Duodenal mucosa (tissue), 2 donors: ENCODE measurements at regions not wholly inside any gene's neighbourhood (a gene's known extent, or its start where the extent isn't known, plus 50 kb on each side); places are given as distances from the start of the nearest gene placed in this dataset.

Experiments
- H3K27ac ChIP-seq: one replicate; pipeline ENCODE4 v1.7.0; 2013; ENCODE audit warnings: low read depth, low read length
- H3K27me3 ChIP-seq, 2 donors: one replicate each; pipeline ENCODE4 v1.7.0; 2013; ENCODE audit warnings: low read length in 2 of 2, control low read depth in 1 of 2; ENCODE audit not compliant: insufficient read depth in 2 of 2, control insufficient read depth in 1 of 2
- H3K36me3 ChIP-seq, 2 donors: one replicate each; pipeline ENCODE4 v1.7.0; 2013; ENCODE audit warnings: low read length in 2 of 2, control low read depth in 1 of 2; ENCODE audit not compliant: insufficient read depth in 2 of 2, control insufficient read depth in 1 of 2
- H3K4me1 ChIP-seq, 2 donors: one replicate each; pipeline ENCODE4 v1.7.0; 2013; ENCODE audit warnings: low read length in 2 of 2, control low read depth in 1 of 2; ENCODE audit not compliant: insufficient read depth in 2 of 2, control insufficient read depth in 1 of 2
- H3K4me3 ChIP-seq, 2 donors: one replicate each; pipeline ENCODE4 v1.7.0; 2013; ENCODE audit warnings: low read length in 2 of 2, low read depth in 1 of 2
- H3K9ac ChIP-seq, 2 donors: one replicate each; pipeline ENCODE4 v1.7.0; 2013; ENCODE audit warnings: low read length in 2 of 2, low read depth in 1 of 2
- H3K9me3 ChIP-seq, 2 donors: one replicate each; pipeline ENCODE4 v1.7.0; 2013; ENCODE audit warnings: low read length in 2 of 2, control low read depth in 1 of 2; ENCODE audit not compliant: control insufficient read depth in 1 of 2

DNA sequence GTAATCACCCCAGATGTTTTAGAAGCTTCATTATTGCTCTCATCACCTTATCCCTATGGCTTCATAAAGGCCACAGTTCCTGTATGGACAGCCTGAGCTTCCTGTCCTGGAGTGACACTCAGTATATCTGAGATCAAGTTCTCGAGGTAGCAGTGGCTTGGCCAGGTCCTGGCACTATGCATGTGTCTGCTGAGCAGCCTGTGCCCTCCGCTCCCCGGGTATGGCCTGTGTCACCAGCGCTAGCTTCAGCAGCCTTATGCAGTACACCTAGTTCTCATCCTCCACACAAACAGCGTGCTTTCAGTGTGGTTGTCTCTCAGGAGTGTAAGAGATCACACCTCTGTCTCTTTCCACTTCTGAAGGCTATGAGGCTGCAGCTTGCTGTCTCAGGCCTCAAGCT is 514.7 kb downstream of the DIRAS2 start:
- Histone ChIP-seq H3K27me3 (peaks cover 0 to 9% of the 10 kb centered on the region in 2 donors), H3K9me3 (no peaks in the 10 kb centered on the region), H3K27ac (no peak overlapping the region), H3K36me3 (no peaks in the 10 kb centered on the region), H3K4me3 (no peak overlapping the region), H3K4me1 (no peaks in the 10 kb centered on the region), H3K9ac (no peak overlapping the region)

DNA sequence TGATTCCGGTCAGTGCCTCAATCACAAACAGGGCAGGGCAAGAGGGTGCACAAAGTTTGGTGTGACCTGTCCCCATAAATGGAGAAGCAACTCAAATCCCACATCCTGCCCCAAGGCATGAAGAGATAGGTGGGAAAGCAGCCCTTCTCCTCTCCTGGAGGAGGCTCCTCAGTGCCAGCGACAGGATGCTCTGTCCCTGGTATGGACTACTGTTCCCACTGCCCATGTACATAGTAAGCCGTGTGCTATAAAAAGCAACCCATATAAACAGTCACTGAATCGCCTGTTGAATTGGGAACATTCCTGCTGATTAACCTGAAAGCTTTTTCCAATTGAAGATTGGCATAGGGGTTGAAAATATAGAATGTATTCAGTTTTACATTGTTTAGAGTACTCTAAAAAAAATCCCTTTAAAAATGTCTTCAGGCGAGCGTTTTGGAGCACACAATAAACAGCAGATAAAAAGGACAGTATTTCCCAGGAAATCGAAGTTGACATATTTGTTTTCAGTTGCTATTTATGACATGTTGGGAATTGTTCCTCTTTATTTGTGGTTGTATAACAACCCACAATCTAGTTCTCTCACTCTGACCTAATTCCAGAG is 513.9 kb downstream of the DIRAS2 start:
- Histone ChIP-seq H3K27ac (no peak overlapping the region), H3K9me3 (no peaks in the 10 kb centered on the region), H3K9ac (no peak overlapping the region), H3K4me3 (no peak overlapping the region), H3K27me3 (peaks cover 0 to 9% of the 10 kb centered on the region in 2 donors), H3K36me3 (no peaks in the 10 kb centered on the region), H3K4me1 (no peaks in the 10 kb centered on the region)

DNA sequence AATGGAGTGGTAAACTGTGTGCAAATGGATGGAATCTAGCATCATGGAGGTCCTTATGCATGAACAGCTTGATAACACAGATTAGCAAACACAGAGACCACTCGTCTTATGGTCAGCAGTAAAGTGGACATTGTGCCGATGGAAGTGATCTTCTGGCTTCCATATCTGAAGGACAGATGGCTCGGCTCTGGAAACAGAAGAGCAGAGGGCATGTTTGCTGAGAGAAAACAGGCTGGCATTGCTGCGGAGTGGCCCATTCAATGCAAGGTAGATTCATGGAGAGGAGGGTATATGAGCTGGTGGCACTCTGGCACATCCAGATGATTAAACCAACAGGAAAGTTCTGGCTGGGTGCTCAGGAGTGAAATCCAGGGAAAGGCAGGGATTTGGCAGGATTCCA is 513.2 kb downstream of the DIRAS2 start:
- H3K36me3 ChIP-seq, result no peaks in the 10 kb centered on the region
- H3K9ac ChIP-seq, result no peak overlapping the region
- H3K27me3 ChIP-seq, result peaks cover 0 to 9% of the 10 kb centered on the region in 2 donors
- H3K9me3 ChIP-seq, result no peaks in the 10 kb centered on the region
- H3K4me1 ChIP-seq, result no peaks in the 10 kb centered on the region
- no peak overlapping the region for H3K27ac ChIP-seq
- H3K4me3 ChIP-seq, result no peak overlapping the region

DNA sequence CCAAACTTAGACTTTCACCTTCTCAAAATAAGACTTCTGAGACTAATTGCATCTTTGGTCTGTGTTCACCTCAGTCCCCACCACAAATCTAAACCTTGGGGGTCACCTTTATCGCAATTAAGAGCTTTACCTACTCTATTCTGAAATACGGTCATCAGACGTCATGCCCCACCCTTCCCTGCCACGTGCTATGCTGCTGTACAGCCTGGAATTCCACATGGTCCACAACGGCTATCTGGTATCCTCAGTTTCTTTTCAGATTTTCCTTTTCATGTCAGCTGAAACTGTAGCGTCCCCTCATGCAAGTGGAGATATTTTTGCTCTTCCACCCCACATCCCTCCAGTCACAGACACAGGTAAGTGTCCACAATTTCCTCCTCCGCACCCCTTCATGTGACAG is 511.1 kb downstream of the DIRAS2 start:
- Histone ChIP-seq H3K27me3 (peaks cover 0 to 5% of the 10 kb centered on the region in 2 donors), H3K27ac (no peak overlapping the region), H3K4me3 (no peak overlapping the region)

DNA sequence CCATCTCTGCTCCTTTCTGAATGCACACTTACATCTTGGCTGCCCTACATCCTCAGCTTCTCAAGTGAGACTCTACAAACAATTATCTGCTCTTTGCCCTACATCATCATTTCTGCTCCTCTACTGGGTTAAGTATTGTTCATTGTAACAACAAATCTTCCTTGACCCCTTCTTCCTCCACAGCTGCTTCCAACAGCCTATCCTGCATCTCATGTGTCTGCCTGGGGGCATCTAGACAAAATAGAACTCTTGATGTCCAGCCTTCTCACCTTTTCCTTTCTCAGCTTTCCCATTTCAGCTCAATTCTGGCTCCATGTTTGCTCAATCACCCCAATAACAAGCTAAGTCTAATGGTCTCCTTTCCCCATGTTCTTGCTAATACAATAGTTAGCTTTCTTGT is 509.8 kb downstream of the DIRAS2 start:
- Histone ChIP-seq H3K4me1 (no peaks in the 10 kb centered on the region), H3K27me3 (peaks cover 0 to 5% of the 10 kb centered on the region in 2 donors), H3K4me3 (no peak overlapping the region), H3K27ac (no peak overlapping the region), H3K9me3 (no peaks in the 10 kb centered on the region), H3K36me3 (no peaks in the 10 kb centered on the region), H3K9ac (no peak overlapping the region)

More for the DNA sequence above, 511.1 kb downstream of the DIRAS2 start:
- Histone ChIP-seq H3K36me3 (no peaks in the 10 kb centered on the region), H3K9ac (no peak overlapping the region), H3K4me1 (no peaks in the 10 kb centered on the region), H3K9me3 (no peaks in the 10 kb centered on the region)

DNA sequence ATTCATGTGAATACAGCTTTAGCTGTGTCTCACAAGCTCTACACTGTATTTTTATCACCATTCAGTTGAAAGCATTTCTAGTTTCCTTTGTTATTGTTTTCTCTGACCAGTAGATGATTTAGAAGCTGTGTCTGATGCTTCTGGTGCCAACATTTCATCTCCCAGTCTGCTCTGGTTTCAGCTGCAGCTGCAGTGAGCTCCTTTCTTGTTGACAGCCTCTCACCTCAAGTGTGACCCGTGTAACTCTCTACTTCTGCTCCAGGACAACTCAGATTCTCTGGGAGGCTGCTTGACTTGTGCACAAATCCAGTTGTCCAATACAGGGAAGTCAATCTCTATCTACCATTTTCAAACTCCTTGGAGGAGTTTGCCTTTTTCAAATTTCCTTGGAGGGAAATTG is 504.8 kb downstream of the DIRAS2 start:
- Histone ChIP-seq H3K4me3 (no peak overlapping the region), H3K9me3 (no peaks in the 10 kb centered on the region), H3K27me3 (no peaks in the 10 kb centered on the region), H3K4me1 (peaks cover 0 to 6% of the 10 kb centered on the region in 2 donors), H3K27ac (no peak overlapping the region), H3K9ac (no peak overlapping the region), H3K36me3 (no peaks in the 10 kb centered on the region)

DNA sequence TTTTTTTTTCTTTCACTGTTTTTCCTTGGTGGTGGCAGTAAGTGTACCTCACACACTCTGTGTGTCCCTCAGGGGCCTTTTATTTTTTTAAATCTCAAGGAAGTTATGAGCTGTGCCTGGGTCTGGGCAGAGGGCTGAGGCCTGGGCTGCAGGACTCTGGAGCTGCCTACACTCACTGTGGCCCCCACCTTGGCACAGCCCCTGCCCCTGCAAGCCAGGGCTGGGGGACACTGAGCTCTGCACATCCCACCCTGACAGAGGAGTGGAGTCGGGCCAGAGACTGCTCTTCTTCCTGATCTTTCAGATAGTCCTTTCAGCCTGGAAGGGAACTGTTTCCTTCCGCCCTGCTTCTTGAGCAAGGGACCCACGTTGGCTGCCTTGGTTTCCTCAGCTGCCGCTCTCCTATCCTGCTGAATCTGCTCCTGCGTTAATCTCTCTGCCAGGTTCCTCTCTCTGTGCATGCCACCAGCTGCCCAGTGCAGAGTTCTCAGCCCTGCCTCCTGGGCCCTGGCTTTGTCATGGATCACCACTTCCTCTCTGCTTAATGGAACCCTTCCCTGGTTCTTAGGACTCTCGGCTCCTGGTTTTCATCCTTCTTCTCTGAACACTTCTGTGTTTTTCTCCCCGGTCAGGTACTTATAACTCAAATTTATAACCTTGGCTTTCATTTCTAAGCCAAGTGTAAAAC is 502.3 kb downstream of the DIRAS2 start:
- H3K9ac ChIP-seq, result no peak overlapping the region

DNA sequence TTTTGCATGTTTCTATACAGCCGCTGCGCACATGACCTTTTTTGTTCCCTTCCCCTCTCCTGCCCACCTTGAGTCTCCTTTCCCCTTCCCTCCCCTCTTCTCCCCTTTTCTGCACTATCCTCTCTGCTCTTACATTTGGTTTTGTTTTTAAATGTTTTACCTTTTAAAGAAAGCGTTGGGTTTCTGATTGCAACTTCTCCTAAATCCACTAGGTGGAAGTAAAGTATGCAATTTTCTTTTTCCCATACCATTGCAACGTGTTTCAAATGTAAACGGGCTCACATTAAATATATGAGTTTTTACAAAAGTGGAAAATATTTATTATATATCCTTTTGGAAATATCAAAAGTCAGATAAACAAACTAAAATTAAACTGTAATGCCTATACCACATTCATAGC is 500.9 kb downstream of the DIRAS2 start:
- H3K9ac ChIP-seq, result no peak overlapping the region
- H3K4me3 ChIP-seq, result no peak overlapping the region
- no peaks in the 10 kb centered on the region for H3K27me3 ChIP-seq
- H3K27ac ChIP-seq, result no peak overlapping the region
- H3K9me3 ChIP-seq, result no peaks in the 10 kb centered on the region
- H3K36me3 ChIP-seq, result no peaks in the 10 kb centered on the region
- peaks cover 0 to 7% of the 10 kb centered on the region in 2 donors for H3K4me1 ChIP-seq

More for the DNA sequence above, 502.3 kb downstream of the DIRAS2 start:
- Histone ChIP-seq H3K36me3 (no peaks in the 10 kb centered on the region), H3K4me3 (no peak overlapping the region), H3K9me3 (no peaks in the 10 kb centered on the region), H3K4me1 (peaks cover 0 to 7% of the 10 kb centered on the region in 2 donors), H3K27me3 (no peaks in the 10 kb centered on the region), H3K27ac (no peak overlapping the region)

DNA sequence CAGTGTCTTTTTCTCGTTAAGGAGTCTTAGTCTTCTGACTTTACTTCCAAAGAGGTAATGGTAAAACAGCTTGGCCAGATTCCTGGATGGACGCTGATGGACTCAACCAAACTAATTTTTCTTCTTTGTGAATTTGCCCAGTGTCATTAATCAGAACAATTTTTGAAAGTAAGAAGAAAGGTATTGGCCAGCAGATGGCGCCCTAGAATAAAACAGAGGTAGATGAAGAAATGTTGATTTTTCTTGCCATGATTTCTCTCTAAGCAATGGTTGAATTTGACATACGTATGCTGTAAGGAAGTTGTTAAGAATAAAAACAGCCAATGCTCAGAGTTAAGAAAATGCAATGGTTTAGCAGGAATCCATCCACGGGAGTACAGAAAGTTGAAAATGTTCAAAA is 500.0 kb downstream of the DIRAS2 start:
- no peaks in the 10 kb centered on the region for H3K27me3 ChIP-seq
- H3K36me3 ChIP-seq, result no peaks in the 10 kb centered on the region
- no peaks in the 10 kb centered on the region for H3K9me3 ChIP-seq
- H3K4me1 ChIP-seq, result peaks cover 0 to 7% of the 10 kb centered on the region in 2 donors
- H3K4me3 ChIP-seq, result no peak overlapping the region
- H3K27ac ChIP-seq, result no peak overlapping the region
- no peak overlapping the region for H3K9ac ChIP-seq

DNA sequence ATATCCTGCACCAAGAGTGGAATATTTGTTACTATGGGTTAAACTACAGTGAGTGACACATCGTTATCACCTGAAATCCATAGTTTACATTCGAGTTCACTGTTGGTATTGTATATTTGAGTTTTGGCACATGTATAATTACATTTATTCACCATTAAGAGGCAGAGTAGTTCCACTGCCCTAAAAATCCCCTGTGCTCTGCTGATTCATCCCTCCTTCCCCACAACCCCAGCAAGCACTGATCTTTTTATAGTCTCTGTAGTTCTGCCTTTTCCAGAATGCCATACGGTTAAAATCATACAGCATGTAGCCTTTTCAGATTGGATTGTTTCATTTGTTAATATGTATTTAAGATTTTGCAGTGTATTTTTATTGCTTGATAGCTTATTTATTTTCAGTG is 495.2 kb downstream of the DIRAS2 start:
- Histone ChIP-seq H3K9ac (no peak overlapping the region), H3K9me3 (no peaks in the 10 kb centered on the region), H3K27ac (no peak overlapping the region), H3K4me3 (no peak overlapping the region), H3K36me3 (no peaks in the 10 kb centered on the region), H3K27me3 (no peaks in the 10 kb centered on the region), H3K4me1 (peaks cover 0 to 4% of the 10 kb centered on the region in 2 donors)
